GM12878 (cell line): ENCODE measurements at regions not wholly inside any gene's neighbourhood (a gene's known extent, or its start where the extent isn't known, plus 50 kb on each side); places are given as distances from the start of the nearest gene placed in this dataset.

Experiments used
- ATAC-seq: fragments of 200-7000 bp; cut with Tn5 transposase; 3 replicates; pipeline ENCODE4 v1.9.1; 2020; ENCODE audit warnings: mild to moderate bottlenecking, moderate library complexity
- BruUV-seq: library from RNA; stranded (reverse); fragments of 400-500 nt; replicated peaks from 2 replicates; lab custom pipeline; 2021; lab: Mats Ljungman, UMichigan
- CTCF ChIA-PET: fragments of 300-600 bp; sonication (Branson Sonifier 250); formaldehyde crosslinking; extraction: SDS; loops from one replicate; lab custom pipeline; 2021; ENCODE audit warnings: inconsistent platforms; lab: Yijun Ruan, JAX
- POLR2A ChIA-PET: fragments of 350-600 bp; formaldehyde crosslinking; extraction: SDS; loops from one replicate; lab custom pipeline; 2021; ENCODE audit warnings: inconsistent platforms; lab: Charles Lee
- RAD21 ChIA-PET: fragments of 300-600 bp; sonication (Branson Sonifier 250); formaldehyde crosslinking; loops from one replicate; lab custom pipeline; 2023; ENCODE audit warnings: antibody characterized with exemption; ENCODE audit not compliant: unreplicated experiment; lab: Charles Lee
- SMC1A ChIA-PET: fragments of 300-600 bp; sonication (Branson Sonifier 250); formaldehyde crosslinking; loops from one replicate; lab custom pipeline; 2023; ENCODE audit not compliant: unreplicated experiment, uncharacterized antibody; lab: Charles Lee
- DNase-seq: peaks from one replicate; pipeline ENCODE4 v3.0.0-alpha.2; 2011; ENCODE audit warnings: low read depth, low spot score
- FAIRE-seq: peaks from 3 replicates; lab custom pipeline; 2011; peaks lifted over from hg19 to GRCh38; lab: Jason Lieb, UNC
- H2AFZ ChIP-seq: 2 replicates; pipeline ENCODE4 v1.6.0; 2011; ENCODE audit warnings: low read depth, low read length, control low read depth; ENCODE audit not compliant: control insufficient read depth
- H3K27ac ChIP-seq: 2 replicates; pipeline ENCODE4 v1.5.1; 2011; ENCODE audit warnings: control low read depth; ENCODE audit not compliant: control insufficient read depth, insufficient read depth
- H3K27me3 ChIP-seq, 2 experiments: replicated peaks in 1 of 2; 2 replicates each; pipeline versions ENCODE4 v1.6.0 to v1.6.1; 2011; ENCODE audit warnings: low read length in 1 of 2; ENCODE audit not compliant: control insufficient read depth in 2 of 2, insufficient read depth in 2 of 2
- H3K36me3 ChIP-seq, 2 experiments: 2 replicates each; pipeline ENCODE4 v1.5.1; 2011; ENCODE audit warnings: low read length in 1 of 2; ENCODE audit not compliant: control insufficient read depth in 2 of 2, insufficient read depth in 2 of 2
- H3K4me1 ChIP-seq: 2 replicates; pipeline ENCODE4 v1.6.1; 2011; ENCODE audit warnings: mild to moderate bottlenecking, low read length, moderate library complexity, mixed read lengths; ENCODE audit not compliant: control insufficient read depth, insufficient read depth
- H3K4me2 ChIP-seq: 2 replicates; pipeline ENCODE4 v1.6.0; 2011; ENCODE audit warnings: control low read depth; ENCODE audit not compliant: control insufficient read depth, insufficient read depth
- H3K4me3 ChIP-seq: fragments of 200-600 bp; sonication (generic); 2 replicates; pipeline ENCODE4 v1.5.1; 2016
- H3K79me2 ChIP-seq: 2 replicates; pipeline ENCODE4 v1.6.0; 2011; ENCODE audit warnings: low read length; ENCODE audit not compliant: control insufficient read depth, insufficient read depth
- H3K9ac ChIP-seq: 2 replicates; pipeline ENCODE4 v1.8.0; 2011; ENCODE audit warnings: low read length, control low read depth, mixed read lengths; ENCODE audit not compliant: control insufficient read depth, insufficient read depth
- H3K9me3 ChIP-seq: replicated peaks from 3 replicates; pipeline ENCODE4 v1.5.1; 2011; ENCODE audit warnings: mild to moderate bottlenecking, low read length; ENCODE audit not compliant: control insufficient read depth, insufficient read depth
- H4K20me1 ChIP-seq: 2 replicates; pipeline ENCODE4 v1.6.0; 2011; ENCODE audit not compliant: control insufficient read depth, insufficient read depth
- CBX5 ChIP-seq: sonication (generic); IDR thresholded peaks from 2 replicates; pipeline ENCODE4 v1.6.1; 2016; ENCODE audit warnings: low read depth, moderate library complexity, mild to moderate bottlenecking, inconsistent platforms
- EZH2 ChIP-seq: IDR thresholded peaks from 2 replicates; pipeline ENCODE4 v1.6.1; 2012; ENCODE audit warnings: low read depth, mild to moderate bottlenecking, control low read depth, inconsistent platforms, low read length, borderline replicate concordance; ENCODE audit not compliant: control insufficient read depth
- MEF2A ChIP-seq: IDR thresholded peaks from 2 replicates; pipeline ENCODE4 v1.6.1; 2011; ENCODE audit warnings: low read depth, mild to moderate bottlenecking, low read length, moderate library complexity; ENCODE audit not compliant: insufficient read depth
- MEF2B ChIP-seq: fragments of 450-650 bp; IDR thresholded peaks from 2 replicates; pipeline ENCODE4 v1.6.1; 2018; ENCODE audit warnings: mild to moderate bottlenecking, moderate library complexity; ENCODE audit not compliant: partially characterized antibody, poor library complexity, severe bottlenecking
- MTA3 ChIP-seq: IDR thresholded peaks from 2 replicates; pipeline ENCODE4 v1.6.1; 2012; ENCODE audit warnings: low read length, inconsistent platforms, borderline replicate concordance
- MYB ChIP-seq: fragments of 150-350 bp; IDR thresholded peaks from 2 replicates; pipeline ENCODE4 v1.6.1; 2014; ENCODE audit warnings: mild to moderate bottlenecking, low read depth, low read length, borderline replicate concordance
- NFIC ChIP-seq: IDR thresholded peaks from 2 replicates; pipeline ENCODE4 v1.6.1; 2012; ENCODE audit warnings: low read depth, mild to moderate bottlenecking, inconsistent platforms, low read length, moderate library complexity
- NR2C2 ChIP-seq: IDR thresholded peaks from 2 replicates; pipeline ENCODE4 v1.6.1; 2011; ENCODE audit warnings: borderline replicate concordance, low read depth; ENCODE audit not compliant: control insufficient read depth, insufficient read length
- NR2F1 ChIP-seq: fragments of 450-650 bp; conservative IDR thresholded peaks from 2 replicates; pipeline ENCODE4 v1.6.1; 2017; ENCODE audit warnings: mild to moderate bottlenecking
- PML ChIP-seq: IDR thresholded peaks from 2 replicates; pipeline ENCODE4 v1.6.1; 2012; ENCODE audit warnings: low read length, inconsistent platforms
- POLR2A ChIP-seq: IDR thresholded peaks from 2 replicates; pipeline ENCODE4 v1.6.1; 2011; ENCODE audit warnings: low read depth, mild to moderate bottlenecking, low read length
- SKIL ChIP-seq: fragments of 450-650 bp; IDR thresholded peaks from 2 replicates; pipeline ENCODE4 v1.6.1; 2017; ENCODE audit warnings: mild to moderate bottlenecking, low read depth, inconsistent platforms; ENCODE audit not compliant: poor library complexity, severe bottlenecking
- SMC3 ChIP-seq: IDR thresholded peaks from 2 replicates; pipeline ENCODE4 v1.6.1; 2011; ENCODE audit warnings: low read length, improper control_type of control experiment, borderline replicate concordance
- SUPT20H ChIP-seq: IDR thresholded peaks from 2 replicates; pipeline ENCODE4 v1.6.1; 2011; ENCODE audit warnings: low read depth, mild to moderate bottlenecking, low read length, moderate library complexity, borderline replicate concordance; ENCODE audit not compliant: control insufficient read depth
- TAF1 ChIP-seq: IDR thresholded peaks from 2 replicates; pipeline ENCODE4 v1.6.1; 2011; ENCODE audit warnings: mild to moderate bottlenecking, low read depth, low read length, borderline replicate concordance
- ZNF274 ChIP-seq: IDR thresholded peaks from one replicate; pipeline ENCODE4 v1.8.0; 2011; ENCODE audit not compliant: insufficient read length, insufficient read depth
- ZSCAN29 ChIP-seq: fragments of 450-650 bp; IDR thresholded peaks from 2 replicates; pipeline ENCODE4 v1.6.1; 2017; ENCODE audit warnings: mild to moderate bottlenecking, moderate library complexity
- in situ Hi-C: fragments of 300-500 bp; cut with MboI; formaldehyde crosslinking; loops from 9 replicates; pipeline ENCODE4 v1.14.3; 2018; ENCODE audit warnings: mixed read lengths
- intact Hi-C: fragments of 100-400 bp; cut with micrococcal nuclease; formaldehyde crosslinking; loops from one replicate; pipeline ENCODE4 v1.14.2; 2022; ENCODE audit not compliant: unreplicated experiment
- TF ChIP-seq, protein P1 (sequence below): fragments of 150-350 bp; IDR thresholded peaks from 2 replicates; pipeline ENCODE4 v1.6.1; 2016; ENCODE audit warnings: low read depth, low read length
- TF ChIP-seq, protein P2 (sequence below): IDR thresholded peaks from 2 replicates; pipeline ENCODE4 v1.6.1; 2011; ENCODE audit warnings: borderline replicate concordance, low read depth, mild to moderate bottlenecking, moderate library complexity, low read length; ENCODE audit not compliant: insufficient read depth, poor library complexity, severe bottlenecking

DNA sequence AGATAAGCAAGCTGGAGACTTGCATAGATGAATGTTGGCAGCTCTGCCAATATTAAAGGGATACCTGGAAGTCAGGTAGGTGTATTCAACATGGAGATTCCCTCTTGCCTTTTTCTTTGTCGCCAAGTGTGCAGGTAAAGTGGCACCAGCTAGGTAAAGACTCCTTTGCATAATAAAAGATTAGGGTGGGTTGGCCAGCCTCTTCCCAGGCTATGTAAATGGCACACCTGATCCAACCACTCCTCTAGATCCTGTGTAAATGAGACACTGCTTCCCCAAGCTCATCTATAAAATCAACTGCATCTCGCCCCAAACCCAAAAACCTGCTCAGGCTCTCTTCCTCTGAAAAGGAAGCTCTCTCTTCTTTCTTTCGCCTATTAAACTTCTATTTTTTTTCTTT, 100.8 kb upstream of the DSCAM start (continued):
- TF ChIP-seq, protein P1, sequence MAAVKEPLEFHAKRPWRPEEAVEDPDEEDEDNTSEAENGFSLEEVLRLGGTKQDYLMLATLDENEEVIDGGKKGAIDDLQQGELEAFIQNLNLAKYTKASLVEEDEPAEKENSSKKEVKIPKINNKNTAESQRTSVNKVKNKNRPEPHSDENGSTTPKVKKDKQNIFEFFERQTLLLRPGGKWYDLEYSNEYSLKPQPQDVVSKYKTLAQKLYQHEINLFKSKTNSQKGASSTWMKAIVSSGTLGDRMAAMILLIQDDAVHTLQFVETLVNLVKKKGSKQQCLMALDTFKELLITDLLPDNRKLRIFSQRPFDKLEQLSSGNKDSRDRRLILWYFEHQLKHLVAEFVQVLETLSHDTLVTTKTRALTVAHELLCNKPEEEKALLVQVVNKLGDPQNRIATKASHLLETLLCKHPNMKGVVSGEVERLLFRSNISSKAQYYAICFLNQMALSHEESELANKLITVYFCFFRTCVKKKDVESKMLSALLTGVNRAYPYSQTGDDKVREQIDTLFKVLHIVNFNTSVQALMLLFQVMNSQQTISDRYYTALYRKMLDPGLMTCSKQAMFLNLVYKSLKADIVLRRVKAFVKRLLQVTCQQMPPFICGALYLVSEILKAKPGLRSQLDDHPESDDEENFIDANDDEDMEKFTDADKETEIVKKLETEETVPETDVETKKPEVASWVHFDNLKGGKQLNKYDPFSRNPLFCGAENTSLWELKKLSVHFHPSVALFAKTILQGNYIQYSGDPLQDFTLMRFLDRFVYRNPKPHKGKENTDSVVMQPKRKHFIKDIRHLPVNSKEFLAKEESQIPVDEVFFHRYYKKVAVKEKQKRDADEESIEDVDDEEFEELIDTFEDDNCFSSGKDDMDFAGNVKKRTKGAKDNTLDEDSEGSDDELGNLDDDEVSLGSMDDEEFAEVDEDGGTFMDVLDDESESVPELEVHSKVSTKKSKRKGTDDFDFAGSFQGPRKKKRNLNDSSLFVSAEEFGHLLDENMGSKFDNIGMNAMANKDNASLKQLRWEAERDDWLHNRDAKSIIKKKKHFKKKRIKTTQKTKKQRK, result no peak

- DNase-seq (no peak), FAIRE-seq (no peak), ATAC-seq (no peak)
- in situ Hi-C loops (no loop called here), intact Hi-C loops (no loop called here)
- H3K79me2 ChIP-seq, result no peaks in the 10 kb centered on the region
- no peaks in the 10 kb centered on the region for H3K4me1 ChIP-seq
- no peak overlapping the region for H3K9ac ChIP-seq
- ChIA-PET SMC1A (no interaction called here), RAD21 (no interaction called here), CTCF (no interaction called here), POLR2A (no interaction called here)
- H2AFZ ChIP-seq, result no peak overlapping the region
- no TSS peak for BruUV-seq
- no peak overlapping the region for H3K4me2 ChIP-seq
- no peaks in the 10 kb centered on the region for H3K36me3 ChIP-seq
- no peaks in the 10 kb centered on the region for H3K27me3 ChIP-seq
- H3K9me3 ChIP-seq, result no peaks in the 10 kb centered on the region; the same call in 2 of the 3 replicates
- no peak overlapping the region for H3K27ac ChIP-seq
- no peaks in the 10 kb centered on the region for H4K20me1 ChIP-seq
- H3K4me3 ChIP-seq, result no peak overlapping the region
- TF ChIP-seq MTA3 (no peak), SUPT20H (no peak), NR2C2 (no peak), POLR2A (no peak), EZH2 (no peak), TAF1 (no peak), NR2F1 (no peak), MYB (no peak), SKIL (no peak), PML (no peak), MEF2A (no peak), CBX5 (no peak), ZSCAN29 (no peak), ZNF274 (no peak), MEF2B (no peak), NFIC (no peak), SMC3 (no peak)
- TF ChIP-seq, protein P2, sequence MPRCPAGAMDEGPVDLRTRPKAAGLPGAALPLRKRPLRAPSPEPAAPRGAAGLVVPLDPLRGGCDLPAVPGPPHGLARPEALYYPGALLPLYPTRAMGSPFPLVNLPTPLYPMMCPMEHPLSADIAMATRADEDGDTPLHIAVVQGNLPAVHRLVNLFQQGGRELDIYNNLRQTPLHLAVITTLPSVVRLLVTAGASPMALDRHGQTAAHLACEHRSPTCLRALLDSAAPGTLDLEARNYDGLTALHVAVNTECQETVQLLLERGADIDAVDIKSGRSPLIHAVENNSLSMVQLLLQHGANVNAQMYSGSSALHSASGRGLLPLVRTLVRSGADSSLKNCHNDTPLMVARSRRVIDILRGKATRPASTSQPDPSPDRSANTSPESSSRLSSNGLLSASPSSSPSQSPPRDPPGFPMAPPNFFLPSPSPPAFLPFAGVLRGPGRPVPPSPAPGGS, result no peak
Measured at GRCh38 chr21:40950970-40951369, 104.0 kb upstream of the DSCAM start.
